ENCODE measurements at regions not wholly inside any gene's neighbourhood (a gene's known extent, or its start where the extent isn't known, plus 50 kb on each side); places are given as distances from the start of the nearest gene placed in this dataset.

GRCh38 chr2:217291259-217291658 lies 431.4 kb upstream of the TNP1 start:
- Histone ChIP-seq H3K4me3 (ENCODE audit: low read depth, low read length, poor library complexity, severe bottlenecking) (no peak overlapping the region), H2AFZ (ENCODE audit: low read length) (no peak overlapping the region), H3K4me2 (ENCODE audit: low read length) (no peak overlapping the region), H4K20me1 (ENCODE audit: insufficient read depth, low read length) (no peaks in the 10 kb centered on the region), H3K4me1 (ENCODE audit: insufficient read depth, low read length, poor library complexity, severe bottlenecking) (no peaks in the 10 kb centered on the region), H3K9me2 (ENCODE audit: insufficient read depth, low read length) (no peaks in the 10 kb centered on the region), H3K79me2 (ENCODE audit: insufficient read depth, low read depth, low read length) (no peaks in the 10 kb centered on the region), H3K9me3 (ENCODE audit: low read length) (no peaks in the 10 kb centered on the region), H3K27ac (ENCODE audit: low read depth, low read length, poor library complexity, severe bottlenecking) (no peak overlapping the region), H3K36me3 (ENCODE audit: insufficient read depth, low read length) (no peaks in the 10 kb centered on the region)
- intact Hi-C loops (cut with micrococcal nuclease; ENCODE audit: unreplicated experiment) = no loop called here
- ChIA-PET POLR2A (interaction anchor here (0.7 kb wide), 1 partner anchor 106 kb away, joined by 3 read pairs; no protein-coding TSS in a partner anchor), CTCF (ENCODE audit: unreplicated experiment) (no interaction called here)
- no TSS peak for BruUV-seq (replicated peaks)
- no peak for DNase-seq (ENCODE audit: low spot score)
- no peak for TF ChIP-seq EZH2phosphoT487 (IDR thresholded peaks at IDR 0.05; ENCODE audit: borderline replicate concordance, low read depth, low read length)
- no peak for TF ChIP-seq CTCF (conservative IDR thresholded peaks at IDR 0.05; ENCODE audit: low read length)

DNA sequence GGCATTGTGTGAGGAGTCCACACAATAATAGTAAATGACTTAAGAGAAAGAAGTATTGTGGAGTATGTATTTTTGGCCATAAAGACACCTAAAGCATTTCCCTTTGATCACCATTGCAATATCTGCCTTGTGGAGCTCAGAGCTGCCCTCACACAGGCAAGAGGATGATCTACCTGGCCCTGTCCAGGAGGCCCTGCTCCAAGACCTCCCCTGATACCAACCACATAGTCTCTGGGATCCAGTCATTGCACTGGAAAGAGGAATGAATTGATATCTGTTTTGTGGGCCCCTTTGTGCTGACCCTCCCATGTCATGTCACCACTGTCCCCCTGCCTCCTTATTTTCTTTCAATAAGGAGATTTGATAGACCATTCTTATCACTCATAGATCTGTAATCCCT lies 430.6 kb upstream of the TNP1 start:
- no peak for DNase-seq (ENCODE audit: low spot score)
- Histone ChIP-seq H3K27ac (ENCODE audit: low read depth, low read length, poor library complexity, severe bottlenecking) (no peak overlapping the region), H3K4me3 (ENCODE audit: low read depth, low read length, poor library complexity, severe bottlenecking) (no peak overlapping the region), H3K4me1 (ENCODE audit: insufficient read depth, low read length, poor library complexity, severe bottlenecking) (no peaks in the 10 kb centered on the region), H3K36me3 (ENCODE audit: insufficient read depth, low read length) (no peaks in the 10 kb centered on the region), H3K79me2 (ENCODE audit: insufficient read depth, low read depth, low read length) (no peaks in the 10 kb centered on the region), H3K4me2 (ENCODE audit: low read length) (no peak overlapping the region), H4K20me1 (ENCODE audit: insufficient read depth, low read length) (no peaks in the 10 kb centered on the region), H3K9me3 (ENCODE audit: low read length) (no peaks in the 10 kb centered on the region), H3K9me2 (ENCODE audit: insufficient read depth, low read length) (no peaks in the 10 kb centered on the region), H2AFZ (ENCODE audit: low read length) (no peak overlapping the region)
- TF ChIP-seq EZH2phosphoT487 (IDR thresholded peaks at IDR 0.05; ENCODE audit: borderline replicate concordance, low read depth, low read length) (no peak), CTCF (conservative IDR thresholded peaks at IDR 0.05; ENCODE audit: low read length) (no peak)
- intact Hi-C loops (cut with micrococcal nuclease; ENCODE audit: unreplicated experiment) = no loop called here
- CTCF ChIA-PET (ENCODE audit: unreplicated experiment) = no interaction called here
- POLR2A ChIA-PET = no interaction called here
- BruUV-seq (replicated peaks) = no TSS peak

DNA sequence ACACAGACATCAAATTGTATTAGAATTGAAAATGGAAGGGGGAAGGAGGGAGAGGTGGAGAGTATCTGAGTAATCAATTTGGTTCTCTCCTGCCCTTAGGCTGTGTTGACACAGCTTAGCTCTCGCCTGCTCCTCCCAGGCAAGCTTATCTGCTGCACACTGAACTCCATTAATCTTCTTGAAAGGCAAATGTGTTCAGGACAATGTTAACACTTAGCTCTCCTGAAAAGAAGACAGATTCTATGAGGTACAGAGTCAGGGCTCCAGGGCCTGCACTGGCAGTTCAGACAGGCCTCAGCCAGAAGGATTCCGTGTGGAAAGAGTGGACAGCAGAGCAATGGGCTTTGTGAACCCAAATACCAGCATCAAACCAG lies 430.0 kb upstream of the TNP1 start:
- no TSS peak for BruUV-seq (replicated peaks)
- H3K4me2 ChIP-seq (ENCODE audit: low read length) = no peak overlapping the region
- CTCF ChIA-PET (ENCODE audit: unreplicated experiment) = no interaction called here

More for the DNA sequence above, 430.0 kb upstream of the TNP1 start:
- Histone ChIP-seq H3K4me3 (ENCODE audit: low read depth, low read length, poor library complexity, severe bottlenecking) (no peak overlapping the region), H3K4me1 (ENCODE audit: insufficient read depth, low read length, poor library complexity, severe bottlenecking) (no peaks in the 10 kb centered on the region), H3K9me3 (ENCODE audit: low read length) (no peaks in the 10 kb centered on the region), H2AFZ (ENCODE audit: low read length) (no peak overlapping the region), H3K9me2 (ENCODE audit: insufficient read depth, low read length) (no peaks in the 10 kb centered on the region), H3K79me2 (ENCODE audit: insufficient read depth, low read depth, low read length) (no peaks in the 10 kb centered on the region), H3K27ac (ENCODE audit: low read depth, low read length, poor library complexity, severe bottlenecking) (no peak overlapping the region), H4K20me1 (ENCODE audit: insufficient read depth, low read length) (no peaks in the 10 kb centered on the region), H3K36me3 (ENCODE audit: insufficient read depth, low read length) (no peaks in the 10 kb centered on the region)
- TF ChIP-seq CTCF (conservative IDR thresholded peaks at IDR 0.05; ENCODE audit: low read length) (no peak), EZH2phosphoT487 (IDR thresholded peaks at IDR 0.05; ENCODE audit: borderline replicate concordance, low read depth, low read length) (no peak)
- intact Hi-C loops (cut with micrococcal nuclease; ENCODE audit: unreplicated experiment) = no loop called here
- POLR2A ChIA-PET = no interaction called here
- DNase-seq (ENCODE audit: low spot score) = no peak
